Tibial nerve (tissue), 4 donors: ENCODE measurements at regions not wholly inside any gene's neighbourhood (a gene's known extent, or its start where the extent isn't known, plus 50 kb on each side); places are given as distances from the start of the nearest gene placed in this dataset.

ENCODE experiments used
- DNase-seq, 2 donors: peaks; one replicate each; pipeline ENCODE4 v3.0.0-alpha.2; 2019; ENCODE audit warnings: low spot score in 2 of 2
- H3K27ac ChIP-seq, 4 donors: fragments of 200-600 bp; sonication (generic) in 3 of 4; one replicate each; pipeline ENCODE4 v1.5.1; 2017 to 2019; ENCODE audit warnings: mild to moderate bottlenecking in 1 of 4
- H3K27me3 ChIP-seq, 2 donors: fragments of 200-600 bp; sonication (generic) in 1 of 2; one replicate each; pipeline versions ENCODE4 v1.5.1 to v1.6.0; 2017 to 2019
- H3K36me3 ChIP-seq, 3 donors: fragments of 200-600 bp; sonication (generic); one replicate each; pipeline ENCODE4 v1.5.1; 2018 to 2019
- H3K4me1 ChIP-seq, 4 donors: fragments of 200-600 bp; sonication (generic) in 3 of 4; one replicate each; pipeline ENCODE4 v1.5.1; 2017 to 2019
- H3K4me3 ChIP-seq, 4 donors: fragments of 200-600 bp; sonication (generic) in 3 of 4; one replicate each; pipeline ENCODE4 v1.5.1; 2017 to 2019; ENCODE audit warnings: mild to moderate bottlenecking in 1 of 4, moderate library complexity in 1 of 4
- H3K9me3 ChIP-seq, 4 donors: fragments of 200-600 bp; sonication (generic) in 3 of 4; one replicate each; pipeline ENCODE4 v1.5.1; 2017 to 2019
- CTCF ChIP-seq, 5 experiments: fragments of 200-600 bp in 3 of 5; fragments of 450-650 bp in 2 of 5; sonication (generic) in 3 of 5; IDR thresholded peaks; one replicate each; pipeline ENCODE4 v1.5.1; 2016 to 2019; ENCODE audit warnings: antibody characterized with exemption in 5 of 5, mild to moderate bottlenecking in 3 of 5, moderate library complexity in 2 of 5
- EP300 ChIP-seq, 2 donors: sonication (generic); formaldehyde crosslinking; IDR thresholded peaks; one replicate each; pipeline ENCODE4 v1.6.1; 2017; ENCODE audit warnings: antibody characterized with exemption in 2 of 2, mild to moderate bottlenecking in 1 of 2
- POLR2A ChIP-seq, 2 donors: fragments of 450-650 bp; IDR thresholded peaks; one replicate each; pipeline ENCODE4 v1.6.1; 2017; ENCODE audit warnings: antibody characterized with exemption in 2 of 2, mild to moderate bottlenecking in 2 of 2, moderate library complexity in 2 of 2
- WGBS, 2 donors: methylation state at CpG; one replicate each; pipeline ENCODE4 v1.1.5; 2018; 5-methylcytosine and 5-hydroxymethylcytosine counted together

- Histone ChIP-seq H3K9me3 (no peaks in the 10 kb centered on the region), H3K4me3 (no peak overlapping the region), H3K36me3 (no peaks in the 10 kb centered on the region), H3K27ac (no peak overlapping the region), H3K4me1 (peaks cover 0 to 11% (median 2%) of the 10 kb centered on the region in 4 donors), H3K27me3 (no peaks in the 10 kb centered on the region)
- DNase-seq = no peak
- no peak for TF ChIP-seq EP300 (IDR thresholded peaks at IDR 0.05)
- TF ChIP-seq CTCF (IDR thresholded peaks at IDR 0.05) = no peak
- TF ChIP-seq POLR2A (IDR thresholded peaks at IDR 0.05) = no peak
- 77 to 82% methylated on average over 2 of the region's 2 CpGs for WGBS, 2 donors
Measured at GRCh38 chr4:113828702-113829101, 67.2 kb upstream of the CAMK2D start.

- no peak for DNase-seq
Measured at GRCh38 chr4:113827285-113827684, 65.7 kb upstream of the CAMK2D start.

GRCh38 chr4:113826421-113826820 is 64.9 kb upstream of the CAMK2D start:
- H3K27me3 ChIP-seq = no peaks in the 10 kb centered on the region
- peaks cover 0 to 11% (median 4%) of the 10 kb centered on the region in 4 donors for H3K4me1 ChIP-seq
- no peaks in the 10 kb centered on the region for H3K9me3 ChIP-seq
- H3K27ac ChIP-seq = no peak overlapping the region
- no peak for DNase-seq
- 28 to 35% methylated on average over 2 of the region's 2 CpGs for WGBS, 2 donors
- no peaks in the 10 kb centered on the region for H3K36me3 ChIP-seq
- TF ChIP-seq EP300 (IDR thresholded peaks at IDR 0.05) (no peak), POLR2A (IDR thresholded peaks at IDR 0.05) (no peak), CTCF (IDR thresholded peaks at IDR 0.05) (no peak)
- H3K4me3 ChIP-seq = no peak overlapping the region

More at GRCh38 chr4:113827285-113827684, 65.7 kb upstream of the CAMK2D start:
- Histone ChIP-seq H3K9me3 (no peaks in the 10 kb centered on the region), H3K4me3 (no peak overlapping the region), H3K4me1 (peaks cover 0 to 11% (median 4%) of the 10 kb centered on the region in 4 donors), H3K27me3 (no peaks in the 10 kb centered on the region), H3K27ac (no peak overlapping the region), H3K36me3 (no peaks in the 10 kb centered on the region)
- WGBS, 2 donors = 78 to 79% methylated on average over 2 of the region's 2 CpGs
- TF ChIP-seq EP300 (IDR thresholded peaks at IDR 0.05) = no peak
- TF ChIP-seq CTCF (IDR thresholded peaks at IDR 0.05) = no peak
- no peak for TF ChIP-seq POLR2A (IDR thresholded peaks at IDR 0.05)

GRCh38 chr4:113825272-113825671 is 63.7 kb upstream of the CAMK2D start:
- H3K27me3 ChIP-seq = no peaks in the 10 kb centered on the region
- H3K9me3 ChIP-seq = no peaks in the 10 kb centered on the region
- WGBS, 2 donors = 68 to 75% methylated on average over 1 of the region's 1 CpG
- TF ChIP-seq CTCF (IDR thresholded peaks at IDR 0.05) = no peak
- TF ChIP-seq POLR2A (IDR thresholded peaks at IDR 0.05) = no peak
- TF ChIP-seq EP300 (IDR thresholded peaks at IDR 0.05) = no peak
- no peak for DNase-seq
- H3K36me3 ChIP-seq = no peaks in the 10 kb centered on the region
- peaks cover 0 to 11% (median 4%) of the 10 kb centered on the region in 4 donors for H3K4me1 ChIP-seq
- no peak overlapping the region for H3K27ac ChIP-seq
- no peak overlapping the region for H3K4me3 ChIP-seq

- TF ChIP-seq EP300 (IDR thresholded peaks at IDR 0.05) (no peak), CTCF (IDR thresholded peaks at IDR 0.05) (no peak), POLR2A (IDR thresholded peaks at IDR 0.05) (no peak)
- Histone ChIP-seq H3K27me3 (no peaks in the 10 kb centered on the region), H3K27ac (no peak overlapping the region), H3K9me3 (no peaks in the 10 kb centered on the region), H3K4me3 (no peak overlapping the region), H3K4me1 (peaks cover 0 to 11% (median 4%) of the 10 kb centered on the region in 4 donors), H3K36me3 (no peaks in the 10 kb centered on the region)
- WGBS, 2 donors = 82 to 90% methylated on average over 2 of the region's 2 CpGs
- DNase-seq = no peak
Measured at GRCh38 chr4:113824396-113824795, 62.9 kb upstream of the CAMK2D start.
